Endothelial cell of umbilical vein (primary cell): ENCODE measurements at regions not wholly inside any gene's neighbourhood (a gene's known extent, or its start where the extent isn't known, plus 50 kb on each side); places are given as distances from the start of the nearest gene placed in this dataset.

ENCODE experiments used
- BruUV-seq: library from RNA; stranded (reverse); fragments of 400-500 nt; replicated peaks from 2 replicates; lab custom pipeline; 2021; lab: Mats Ljungman, UMichigan
- CTCF ChIA-PET: fragments of 300-600, 350-600 bp; sonication (Branson Sonifier 250); formaldehyde crosslinking; loops from one replicate; lab custom pipeline; 2021; ENCODE audit warnings: antibody characterized with exemption, inconsistent platforms; lab: Charles Lee
- POLR2A ChIA-PET: fragments of 300-600, 350-600 bp; sonication (Branson Sonifier 250); formaldehyde crosslinking; loops from one replicate; lab custom pipeline; 2021; ENCODE audit warnings: antibody characterized with exemption, inconsistent platforms; lab: Charles Lee
- DNase-seq: peaks from one replicate; pipeline ENCODE4 v3.0.0-alpha.2; 2011; ENCODE audit warnings: low read depth, low spot score
- FAIRE-seq: peaks from 2 replicates; lab custom pipeline; 2011; peaks lifted over from hg19 to GRCh38; lab: Jason Lieb, UNC
- H2AFZ ChIP-seq: 2 replicates; pipeline ENCODE4 v1.6.0; 2012; ENCODE audit warnings: low read depth, low read length, control low read depth, inconsistent platforms
- H3K27ac ChIP-seq: 2 replicates; pipeline ENCODE4 v1.5.1; 2011; ENCODE audit warnings: low read depth, mild to moderate bottlenecking, control low read depth, low read length, moderate library complexity; ENCODE audit not compliant: insufficient read depth
- H3K27me3 ChIP-seq, 2 experiments: 2 replicates each; pipeline versions ENCODE4 v1.6.0 to v1.6.1; 2011; ENCODE audit warnings: low read length in 2 of 2, mixed read lengths in 1 of 2; ENCODE audit not compliant: control insufficient read depth in 2 of 2, insufficient read depth in 2 of 2
- H3K36me3 ChIP-seq, 2 experiments: 2 replicates in 1 of 2; 3 replicates in 1 of 2; pipeline ENCODE4 v1.5.1; 2011; ENCODE audit warnings: low read length in 2 of 2, mild to moderate bottlenecking in 1 of 2, moderate library complexity in 1 of 2; ENCODE audit not compliant: control insufficient read depth in 2 of 2, insufficient read depth in 2 of 2; ENCODE audit errors: extremely low read depth in 1 of 2
- H3K4me1 ChIP-seq: 3 replicates; pipeline ENCODE4 v1.5.1; 2011; ENCODE audit warnings: mild to moderate bottlenecking, low read length; ENCODE audit not compliant: control insufficient read depth, insufficient read depth; ENCODE audit errors: extremely low read depth
- H3K4me2 ChIP-seq: 2 replicates; pipeline ENCODE4 v1.6.1; 2011; ENCODE audit warnings: low read length, control low read depth, mixed read lengths; ENCODE audit not compliant: insufficient read depth
- H3K4me3 ChIP-seq, 3 experiments: fragments of 200-600 bp in 1 of 3; sonication (generic), shearing (Covaris generic) in 1 of 3; replicated peaks in 1 of 3; 2 replicates each; pipeline ENCODE4 v1.5.1; 2011 to 2016; ENCODE audit warnings: control low read depth in 3 of 3, low read length in 3 of 3, mild to moderate bottlenecking in 2 of 3, inconsistent platforms in 1 of 3, low read depth in 1 of 3, moderate library complexity in 1 of 3; ENCODE audit not compliant: insufficient read depth in 1 of 3
- H3K79me2 ChIP-seq: 2 replicates; pipeline ENCODE4 v1.6.0; 2012; ENCODE audit warnings: low read length, inconsistent platforms; ENCODE audit not compliant: control insufficient read depth, insufficient read depth
- H3K9ac ChIP-seq: replicated peaks from 2 replicates; pipeline ENCODE3; 2011; ENCODE audit warnings: low read length, control low read depth; ENCODE audit not compliant: insufficient read depth; ENCODE audit errors: extremely low read depth
- H3K9me1 ChIP-seq: replicated peaks from 3 replicates; pipeline ENCODE4 v1.6.0; 2011; ENCODE audit warnings: mild to moderate bottlenecking, low read length; ENCODE audit not compliant: control insufficient read depth, insufficient read depth; ENCODE audit errors: extremely low read depth
- H3K9me3 ChIP-seq: replicated peaks from 2 replicates; pipeline ENCODE4 v1.5.1; 2012; ENCODE audit warnings: low read length, inconsistent platforms; ENCODE audit not compliant: control insufficient read depth, insufficient read depth
- H4K20me1 ChIP-seq: replicated peaks from 2 replicates; pipeline ENCODE3; 2011; ENCODE audit warnings: mild to moderate bottlenecking, low read length; ENCODE audit not compliant: control insufficient read depth, insufficient read depth; ENCODE audit errors: extremely low read depth
- EZH2 ChIP-seq: IDR thresholded peaks from 2 replicates; pipeline ENCODE4 v1.6.1; 2012; ENCODE audit warnings: borderline replicate concordance, low read depth, mild to moderate bottlenecking, moderate library complexity, low read length, inconsistent platforms; ENCODE audit not compliant: severe bottlenecking
- MAX ChIP-seq: IDR thresholded peaks from 2 replicates; pipeline ENCODE4 v1.6.1; 2011; ENCODE audit not compliant: insufficient read depth, insufficient read length
- POLR2A ChIP-seq: IDR thresholded peaks from 2 replicates; pipeline ENCODE4 v1.6.1; 2012; ENCODE audit warnings: low read depth, mild to moderate bottlenecking, control low read depth, low read length
- dilution Hi-C: fragments of 300-500 bp; cut with MboI; formaldehyde crosslinking; loops from one replicate; pipeline ENCODE4 v1.15.0; 2019; ENCODE audit warnings: low sequenced_read_pairs; ENCODE audit not compliant: extremely low pct_ligation_motif_present
- intact Hi-C: fragments of 100-400 bp; cut with micrococcal nuclease; formaldehyde crosslinking; loops from one replicate; pipeline ENCODE4 v1.10.0; 2022

- Histone ChIP-seq H3K27ac (no peak overlapping the region), H3K9me1 (no peaks in the 10 kb centered on the region), H3K27me3 (no peaks in the 10 kb centered on the region), H3K4me1 (no peaks in the 10 kb centered on the region), H3K4me2 (no peak overlapping the region), H3K9ac (no peak overlapping the region), H4K20me1 (no peaks in the 10 kb centered on the region), H2AFZ (no peak overlapping the region), H3K36me3 (no peaks in the 10 kb centered on the region), H3K79me2 (no peaks in the 10 kb centered on the region), H3K4me3 (no peak overlapping the region), H3K9me3 (no peaks in the 10 kb centered on the region)
- ChIA-PET CTCF (interaction anchor here (1.2 to 6.9 kb wide), 3 partner anchors 97 to 612 kb away, joined by 4 to 98 read pairs (median 32); no protein-coding TSS in a partner anchor), POLR2A (no interaction called here)
- intact Hi-C loops = no loop called here
- no peak for TF ChIP-seq EZH2
- FAIRE-seq = no peak
- no TSS peak for BruUV-seq
- DNase-seq = no peak
- dilution Hi-C loops = no loop called here
Observed at GRCh38 chr9:100698945-100699344, 121.1 kb downstream of the CAVIN4 start.

GRCh38 chr9:100699668-100700067 is 121.8 kb downstream of the CAVIN4 start:
- Histone ChIP-seq H2AFZ (no peak overlapping the region), H3K27me3 (no peaks in the 10 kb centered on the region), H3K36me3 (no peaks in the 10 kb centered on the region), H3K79me2 (no peaks in the 10 kb centered on the region), H3K9me3 (no peaks in the 10 kb centered on the region), H3K4me3 (no peak overlapping the region), H3K4me1 (no peaks in the 10 kb centered on the region), H3K9ac (no peak overlapping the region), H4K20me1 (no peaks in the 10 kb centered on the region), H3K4me2 (no peak overlapping the region), H3K27ac (no peak overlapping the region), H3K9me1 (no peaks in the 10 kb centered on the region)
- intact Hi-C loops (loop anchor here (1.0 kb wide), 2 partner anchors 536 to 612 kb away; no protein-coding TSS in a partner anchor), dilution Hi-C loops (no loop called here)
- no peak for TF ChIP-seq POLR2A
- TF ChIP-seq MAX = no peak
- POLR2A ChIA-PET = no interaction called here
- DNase-seq = no peak
- BruUV-seq = no TSS peak
- CTCF ChIA-PET = interaction anchor here (4.4 to 6.9 kb wide), 2 partner anchors 536 to 611 kb away, joined by 32 to 98 read pairs; no protein-coding TSS in a partner anchor
- FAIRE-seq = no peak
